ENCODE measurements at regions not wholly inside any gene's neighbourhood (a gene's known extent, or its start where the extent isn't known, plus 50 kb on each side); places are given as distances from the start of the nearest gene placed in this dataset.

- DNase-seq (ENCODE audit: low spot score) = no peak
These were observed 712.8 kb downstream of the CDH8 start for GRCh38 chr16:61323456-61323855.

- no peak for DNase-seq (ENCODE audit: low spot score)
These were observed 715.4 kb downstream of the CDH8 start for GRCh38 chr16:61320791-61321190.

GRCh38 chr16:61313931-61314330, 722.3 kb downstream of the CDH8 start:
- no peak for DNase-seq (ENCODE audit: low spot score)

- DNase-seq (ENCODE audit: low spot score) = no peak
These were observed 726.9 kb downstream of the CDH8 start for GRCh38 chr16:61309386-61309785.

GRCh38 chr16:61306204-61306603, 730.0 kb downstream of the CDH8 start:
- no peak for DNase-seq (ENCODE audit: low spot score)

GRCh38 chr16:61296814-61297213, 739.4 kb downstream of the CDH8 start:
- DNase-seq (ENCODE audit: low spot score) = no peak

- DNase-seq (ENCODE audit: low spot score) = no peak
These were observed 739.9 kb downstream of the CDH8 start for GRCh38 chr16:61296305-61296704.

- no peak for DNase-seq (ENCODE audit: low spot score)
These were observed 740.9 kb downstream of the CDH8 start for GRCh38 chr16:61295311-61295710.

- no peak for DNase-seq (ENCODE audit: low spot score)
These were observed 747.1 kb downstream of the CDH8 start for GRCh38 chr16:61289141-61289540.

- no peak for DNase-seq (ENCODE audit: low spot score)
These were observed 758.4 kb downstream of the CDH8 start for GRCh38 chr16:61277849-61278248.

- no peak for DNase-seq (ENCODE audit: low spot score)
These were observed 762.0 kb downstream of the CDH8 start for GRCh38 chr16:61274211-61274610.

- no peak for DNase-seq (ENCODE audit: low spot score)
These were observed 765.5 kb downstream of the CDH8 start for GRCh38 chr16:61270726-61271125.

- no peak for DNase-seq (ENCODE audit: low spot score)
These were observed 772.8 kb downstream of the CDH8 start for GRCh38 chr16:61263400-61263799.

GRCh38 chr16:61261315-61261714, 774.9 kb downstream of the CDH8 start:
- DNase-seq (ENCODE audit: low spot score) = no peak

- DNase-seq (ENCODE audit: low spot score) = no peak
These were observed 789.6 kb downstream of the CDH8 start for GRCh38 chr16:61246592-61246991.

GRCh38 chr16:61243954-61244353, 792.3 kb downstream of the CDH8 start:
- DNase-seq (ENCODE audit: low spot score) = no peak

- DNase-seq (ENCODE audit: low spot score) = no peak
These were observed 798.3 kb downstream of the CDH8 start for GRCh38 chr16:61237884-61238485.

- DNase-seq (ENCODE audit: low spot score) = no peak
These were observed 802.5 kb downstream of the CDH8 start for GRCh38 chr16:61233713-61234112.

- no peak for DNase-seq (ENCODE audit: low spot score)
These were observed 807.9 kb downstream of the CDH8 start for GRCh38 chr16:61228371-61228770.

GRCh38 chr16:61215605-61216004, 820.6 kb downstream of the CDH8 start:
- no peak for DNase-seq (ENCODE audit: low spot score)

GRCh38 chr16:61214780-61215179, 821.5 kb downstream of the CDH8 start:
- DNase-seq (ENCODE audit: low spot score) = no peak

- DNase-seq (ENCODE audit: low spot score) = no peak
These were observed 826.2 kb downstream of the CDH8 start for GRCh38 chr16:61210076-61210475.

- no peak for DNase-seq (ENCODE audit: low spot score)
These were observed 841.2 kb downstream of the CDH8 start for GRCh38 chr16:61195006-61195405.

GRCh38 chr16:61194573-61194972, 841.7 kb downstream of the CDH8 start:
- DNase-seq (ENCODE audit: low spot score) = no peak
